LNCAP (cell line): ENCODE measurements at regions not wholly inside any gene's neighbourhood (a gene's known extent, or its start where the extent isn't known, plus 50 kb on each side); places are given as distances from the start of the nearest gene placed in this dataset.

Experiments used
- TF ChIP-seq, protein P1 (sequence below): fragments of 450-650 bp; IDR thresholded peaks from 2 replicates; pipeline ENCODE4 v1.5.1; 2017; ENCODE audit warnings: mild to moderate bottlenecking

DNA sequence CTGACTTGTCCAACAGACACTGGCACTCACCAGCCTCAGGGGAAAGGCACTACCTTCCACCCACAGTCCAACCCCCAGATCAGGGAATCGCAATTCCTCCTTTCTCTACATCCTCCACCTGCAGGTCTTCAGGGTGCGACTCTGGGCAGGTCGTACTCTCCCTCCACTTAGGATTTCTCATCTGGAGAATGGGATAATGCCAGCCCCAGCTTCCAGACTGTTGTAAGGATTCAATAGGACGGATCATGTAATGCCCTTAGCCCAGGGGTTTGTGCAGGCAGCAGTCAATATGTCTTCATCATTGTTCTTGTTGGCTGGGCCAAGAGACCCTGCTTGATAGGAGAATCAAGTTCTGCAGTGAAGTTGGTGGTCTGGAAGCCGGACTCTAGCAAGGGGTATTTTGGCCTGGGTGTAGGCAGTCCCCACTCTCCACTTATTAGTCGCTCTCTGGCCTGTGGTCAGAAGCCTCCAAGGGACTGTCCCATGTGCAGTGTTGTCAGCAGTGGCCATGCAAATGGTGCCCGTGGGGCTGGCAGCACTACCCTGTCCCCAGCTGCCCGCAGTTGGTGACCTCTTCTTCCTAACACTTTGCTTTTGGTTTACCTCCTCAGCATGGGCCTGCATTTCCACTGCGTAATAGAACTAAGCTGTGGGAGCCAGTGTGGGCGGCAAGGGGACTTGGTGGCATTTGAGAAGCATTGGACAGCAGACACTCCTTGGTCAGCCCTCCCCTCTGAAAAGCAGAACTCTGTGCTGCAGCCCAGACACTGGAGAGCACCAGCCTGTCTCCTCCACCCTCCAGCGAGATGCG is 172.4 kb upstream of the HS6ST1 start:
- TF ChIP-seq, protein P1, sequence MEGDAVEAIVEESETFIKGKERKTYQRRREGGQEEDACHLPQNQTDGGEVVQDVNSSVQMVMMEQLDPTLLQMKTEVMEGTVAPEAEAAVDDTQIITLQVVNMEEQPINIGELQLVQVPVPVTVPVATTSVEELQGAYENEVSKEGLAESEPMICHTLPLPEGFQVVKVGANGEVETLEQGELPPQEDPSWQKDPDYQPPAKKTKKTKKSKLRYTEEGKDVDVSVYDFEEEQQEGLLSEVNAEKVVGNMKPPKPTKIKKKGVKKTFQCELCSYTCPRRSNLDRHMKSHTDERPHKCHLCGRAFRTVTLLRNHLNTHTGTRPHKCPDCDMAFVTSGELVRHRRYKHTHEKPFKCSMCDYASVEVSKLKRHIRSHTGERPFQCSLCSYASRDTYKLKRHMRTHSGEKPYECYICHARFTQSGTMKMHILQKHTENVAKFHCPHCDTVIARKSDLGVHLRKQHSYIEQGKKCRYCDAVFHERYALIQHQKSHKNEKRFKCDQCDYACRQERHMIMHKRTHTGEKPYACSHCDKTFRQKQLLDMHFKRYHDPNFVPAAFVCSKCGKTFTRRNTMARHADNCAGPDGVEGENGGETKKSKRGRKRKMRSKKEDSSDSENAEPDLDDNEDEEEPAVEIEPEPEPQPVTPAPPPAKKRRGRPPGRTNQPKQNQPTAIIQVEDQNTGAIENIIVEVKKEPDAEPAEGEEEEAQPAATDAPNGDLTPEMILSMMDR: no peak

DNA sequence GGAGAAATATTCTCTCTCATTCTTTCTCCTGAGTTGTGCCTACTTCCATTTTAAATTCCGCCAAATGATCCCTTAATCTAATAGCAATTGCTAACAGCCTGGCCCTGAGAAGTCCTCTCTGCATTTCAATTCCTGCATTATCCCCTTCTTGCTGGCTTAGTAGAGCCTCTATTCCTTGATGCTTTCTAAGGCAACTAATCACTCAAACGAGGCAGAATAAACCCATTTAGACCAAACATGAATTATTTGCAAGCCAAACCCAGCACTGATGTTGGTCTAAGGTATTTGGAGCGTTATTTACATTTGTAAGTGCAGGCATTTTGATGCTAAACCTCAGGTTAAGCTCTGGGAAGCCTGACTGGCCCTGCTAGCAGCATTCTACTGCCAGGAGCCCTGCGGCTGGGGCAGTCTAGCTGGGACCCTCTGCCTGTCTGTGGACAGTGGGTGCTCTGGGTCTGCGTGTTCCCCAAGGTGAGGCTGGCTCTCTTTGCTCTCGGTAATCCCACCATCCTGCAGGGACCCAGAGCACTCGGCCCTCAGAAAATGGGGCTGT is 173.1 kb upstream of the HS6ST1 start:
- TF ChIP-seq, protein P1: no peak

DNA sequence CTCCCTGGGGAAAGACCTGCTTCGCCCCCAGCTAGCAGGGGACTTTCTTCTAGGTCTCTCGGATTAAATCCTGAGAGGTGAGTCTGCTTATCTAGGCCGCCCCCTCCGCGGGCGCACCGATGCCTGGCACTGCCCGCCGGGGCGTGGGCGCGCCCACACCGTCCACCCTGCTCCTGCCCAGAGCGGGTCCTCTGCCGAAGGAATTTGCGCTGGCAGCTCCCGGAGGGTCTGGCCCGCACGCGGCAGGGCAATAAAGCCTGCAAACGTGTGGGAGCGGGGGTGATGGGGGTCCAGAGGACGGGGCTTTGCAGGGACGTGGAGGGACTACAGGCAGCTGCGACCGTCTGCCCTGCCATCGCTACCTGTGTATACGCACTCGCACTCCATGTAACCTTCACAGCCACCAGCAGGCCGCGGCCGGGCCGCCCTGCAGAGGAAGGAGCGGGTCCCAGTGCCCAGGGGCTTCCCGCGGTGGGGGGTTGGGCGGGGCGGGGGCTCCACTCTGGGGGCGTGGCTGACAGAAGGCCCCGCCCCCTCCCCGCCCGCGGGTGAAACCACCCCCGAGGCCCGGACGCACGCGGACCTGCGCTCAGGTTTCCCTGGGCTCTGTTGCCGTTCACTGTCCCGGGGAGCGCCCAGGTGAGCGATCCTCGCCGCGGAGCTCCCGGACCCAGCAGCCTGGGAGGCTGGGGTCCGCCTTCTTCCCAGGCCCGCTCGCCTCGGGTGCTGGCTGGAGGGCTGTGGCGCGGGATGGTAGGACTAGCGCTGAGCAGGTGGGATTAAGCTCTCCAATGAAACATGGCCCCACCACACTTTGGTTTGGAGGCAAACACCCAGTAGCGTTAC is 174.5 kb upstream of the HS6ST1 start:
- TF ChIP-seq, protein P1: no peak

DNA sequence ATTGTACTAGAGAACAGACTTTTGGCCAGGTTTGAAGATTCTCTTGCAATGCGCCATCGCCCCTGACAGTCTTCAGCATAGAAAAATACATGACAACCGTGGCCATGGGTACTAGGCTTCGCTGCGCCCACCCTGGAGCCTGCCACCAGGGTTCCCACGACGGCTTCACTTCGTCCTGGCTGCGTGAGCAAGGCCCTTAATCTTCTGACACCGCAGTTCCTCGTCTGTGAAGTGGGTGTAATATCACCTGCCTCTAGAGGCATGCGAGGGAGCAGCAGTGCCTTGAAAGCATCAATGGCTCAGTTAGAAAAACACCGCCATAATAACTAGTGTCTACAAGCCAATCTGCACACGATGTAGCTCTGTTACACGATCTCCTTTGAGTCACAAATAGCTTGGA is 175.2 kb upstream of the HS6ST1 start:
- TF ChIP-seq, protein P1: no peak

DNA sequence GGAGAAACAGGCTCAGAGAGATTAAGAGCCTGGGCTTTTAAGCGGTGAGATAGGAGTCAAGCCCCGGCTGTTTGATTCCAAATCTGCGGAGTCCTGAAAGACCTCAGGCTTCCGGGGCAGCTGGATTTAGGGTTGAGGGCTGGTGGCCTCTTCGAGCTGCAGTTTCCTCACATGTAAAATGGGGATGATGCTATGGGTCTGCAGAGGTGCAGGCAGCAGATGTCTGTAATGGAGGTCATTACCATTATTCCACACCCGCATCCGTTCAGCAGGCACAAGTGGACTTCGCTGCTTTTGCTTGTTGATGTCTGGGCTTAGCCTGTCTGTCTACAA is 175.6 kb upstream of the HS6ST1 start:
- TF ChIP-seq, protein P1: no peak

DNA sequence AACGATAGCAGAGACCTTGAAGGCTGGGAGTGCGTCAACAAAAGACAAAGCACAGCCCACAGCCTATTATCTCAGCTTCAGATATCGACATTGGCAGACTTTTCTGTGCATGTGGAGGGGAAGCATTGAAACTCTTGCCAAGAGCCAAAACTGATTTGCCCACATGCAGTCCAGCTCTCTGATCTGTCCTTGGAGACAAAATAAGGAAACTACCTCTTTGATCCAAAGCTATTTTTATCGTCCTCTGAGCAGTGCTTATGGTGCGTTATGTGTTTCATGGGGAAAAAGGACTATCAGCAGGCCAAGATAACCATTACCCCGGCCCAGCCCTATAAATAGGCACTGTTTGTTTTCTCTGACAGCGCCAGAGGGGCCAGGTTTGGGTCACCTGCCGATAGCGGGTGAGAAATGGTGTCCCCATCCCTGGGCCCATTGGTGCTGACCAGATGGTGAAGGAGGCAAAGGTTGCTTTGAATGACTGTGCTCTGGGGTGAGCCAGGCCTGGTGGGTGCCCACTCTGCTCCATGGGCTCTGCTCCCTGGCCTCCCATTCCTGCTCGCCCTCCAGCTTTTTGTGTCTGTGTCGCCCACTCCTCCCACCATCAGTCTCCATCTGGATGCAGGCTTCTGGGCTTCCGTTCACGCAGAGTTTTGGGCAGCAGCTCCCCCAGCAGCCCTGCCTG is 176.1 kb upstream of the HS6ST1 start:
- TF ChIP-seq, protein P1: no peak

DNA sequence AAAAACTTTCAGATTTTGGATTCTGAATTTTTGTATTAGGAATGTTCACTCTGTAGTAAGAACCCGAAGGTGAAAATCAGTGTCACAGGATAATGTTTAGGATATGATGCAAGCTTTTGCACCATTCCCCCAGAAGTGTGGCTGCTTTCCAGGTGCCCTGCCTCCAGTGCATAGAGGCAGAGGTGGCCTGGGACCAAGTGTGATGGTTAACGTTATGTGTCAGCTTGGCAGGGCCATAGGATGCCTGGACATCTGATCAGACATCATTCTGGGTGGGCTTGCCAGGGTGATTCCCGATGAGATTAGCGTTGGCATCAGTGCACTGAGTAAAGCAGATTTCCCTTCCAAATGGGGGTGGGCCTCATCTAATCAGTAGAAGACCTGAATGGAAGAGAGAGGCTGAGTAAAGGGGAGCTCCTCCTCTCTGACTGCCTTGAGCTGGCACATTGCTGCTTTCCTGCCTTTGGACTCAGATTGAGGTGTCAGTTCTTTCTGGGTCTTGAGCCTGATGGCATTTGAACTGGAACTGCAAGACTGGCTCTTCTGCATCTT is 177.4 kb upstream of the HS6ST1 start:
- TF ChIP-seq, protein P1: no peak
